ENCODE measurements at regions not wholly inside any gene's neighbourhood (a gene's known extent, or its start where the extent isn't known, plus 50 kb on each side); places are given as distances from the start of the nearest gene placed in this dataset.
"Not testable (repeated sequence)": the region's sequence is repeated elsewhere in the genome, so short reads cannot be mapped to it uniquely, and the experiment has no call there.

DNA sequence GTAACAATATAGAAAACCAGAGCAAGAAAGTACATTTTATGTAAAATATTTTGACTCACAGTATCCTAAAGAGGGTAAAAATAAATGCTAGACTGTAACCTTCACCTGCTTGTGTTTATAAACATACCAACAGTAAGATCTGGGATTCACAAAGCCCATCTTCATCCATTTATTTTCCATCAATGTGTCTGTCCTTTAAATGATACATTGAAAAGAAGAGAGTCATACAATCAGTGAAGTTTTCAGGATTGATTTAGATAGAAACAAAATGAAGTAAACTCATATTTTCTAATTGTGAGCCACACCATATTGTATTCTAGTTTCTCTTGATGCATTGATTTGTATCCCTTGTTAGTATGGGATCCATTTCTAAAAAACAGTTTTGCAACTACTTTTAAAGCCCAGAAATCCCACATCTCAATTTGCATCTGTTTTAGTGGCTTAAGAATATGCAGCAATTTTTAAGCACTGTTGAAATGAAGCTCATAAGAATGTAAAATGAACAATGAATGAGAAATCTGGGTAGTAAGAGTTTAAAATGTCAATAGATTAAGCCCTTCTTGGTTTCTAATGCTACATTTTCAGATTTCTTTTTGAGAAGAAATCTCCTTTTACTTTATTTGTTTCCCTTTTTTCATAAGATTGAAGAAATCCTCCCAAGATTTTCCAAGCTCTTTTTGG is 548.1 kb upstream of the ADGRL2 start:
- no peak overlapping the region for H2AFZ ChIP-seq (ENCODE audit: low read depth, low read length, severe bottlenecking)
- H3F3A ChIP-seq (ENCODE audit: insufficient read depth): no peaks in the 10 kb centered on the region
- no peaks in the 10 kb centered on the region for H4K20me1 ChIP-seq (ENCODE audit: low read depth, low read length)
- H3K9ac ChIP-seq (ENCODE audit: low read length): no peak overlapping the region
- no peaks in the 10 kb centered on the region for H3K9me2 ChIP-seq (replicated peaks; ENCODE audit: insufficient read depth, low read length)
- TF ChIP-seq, protein P1, sequence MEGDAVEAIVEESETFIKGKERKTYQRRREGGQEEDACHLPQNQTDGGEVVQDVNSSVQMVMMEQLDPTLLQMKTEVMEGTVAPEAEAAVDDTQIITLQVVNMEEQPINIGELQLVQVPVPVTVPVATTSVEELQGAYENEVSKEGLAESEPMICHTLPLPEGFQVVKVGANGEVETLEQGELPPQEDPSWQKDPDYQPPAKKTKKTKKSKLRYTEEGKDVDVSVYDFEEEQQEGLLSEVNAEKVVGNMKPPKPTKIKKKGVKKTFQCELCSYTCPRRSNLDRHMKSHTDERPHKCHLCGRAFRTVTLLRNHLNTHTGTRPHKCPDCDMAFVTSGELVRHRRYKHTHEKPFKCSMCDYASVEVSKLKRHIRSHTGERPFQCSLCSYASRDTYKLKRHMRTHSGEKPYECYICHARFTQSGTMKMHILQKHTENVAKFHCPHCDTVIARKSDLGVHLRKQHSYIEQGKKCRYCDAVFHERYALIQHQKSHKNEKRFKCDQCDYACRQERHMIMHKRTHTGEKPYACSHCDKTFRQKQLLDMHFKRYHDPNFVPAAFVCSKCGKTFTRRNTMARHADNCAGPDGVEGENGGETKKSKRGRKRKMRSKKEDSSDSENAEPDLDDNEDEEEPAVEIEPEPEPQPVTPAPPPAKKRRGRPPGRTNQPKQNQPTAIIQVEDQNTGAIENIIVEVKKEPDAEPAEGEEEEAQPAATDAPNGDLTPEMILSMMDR (IDR thresholded peaks at IDR 0.05; ENCODE audit: insufficient read depth, low read length, poor library complexity, severe bottlenecking): no peak
- no peak for TF ChIP-seq EZH2phosphoT487 (conservative IDR thresholded peaks at IDR 0.05; ENCODE audit: low read length)
- H3K4me2 ChIP-seq (ENCODE audit: low read depth, low read length, poor library complexity, severe bottlenecking): no peak overlapping the region
- no peak overlapping the region for H3K27ac ChIP-seq (ENCODE audit: low read depth, low read length)
- H3K36me3 ChIP-seq (ENCODE audit: low read length): no peaks in the 10 kb centered on the region
- no peaks in the 10 kb centered on the region for H3K79me2 ChIP-seq (ENCODE audit: insufficient read depth, low read length)
- no peaks in the 10 kb centered on the region for H3K27me3 ChIP-seq (ENCODE audit: low read length)
- H3K9me3 ChIP-seq (ENCODE audit: insufficient read depth, low read length): no peaks in the 10 kb centered on the region
- no peak overlapping the region for H3K4me3 ChIP-seq (ENCODE audit: insufficient read depth, low read length, poor library complexity, severe bottlenecking)

DNA sequence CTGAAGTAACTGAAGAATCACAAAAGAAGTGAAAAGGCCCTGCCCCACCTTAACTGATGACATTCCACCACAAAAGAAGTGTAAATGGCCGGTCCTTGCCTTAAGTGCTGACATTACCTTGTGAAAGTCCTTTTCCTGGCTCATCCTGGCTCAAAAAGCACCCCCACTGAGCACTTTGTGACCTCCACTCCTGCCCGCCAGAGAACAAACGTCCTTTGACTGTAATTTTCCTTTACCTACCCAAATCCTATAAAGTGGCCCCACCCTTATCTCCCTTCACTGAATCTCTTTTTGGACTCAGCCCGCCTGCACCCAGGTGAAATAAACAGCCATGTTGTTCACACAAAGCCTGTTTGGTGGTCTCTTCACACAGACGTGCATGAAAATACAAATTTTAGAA is 549.9 kb upstream of the ADGRL2 start:
- not testable (repeated sequence) for H3K27ac ChIP-seq (ENCODE audit: low read depth, low read length); H3K79me2 ChIP-seq (ENCODE audit: insufficient read depth, low read length); H3K27me3 ChIP-seq (ENCODE audit: low read length); H3K9ac ChIP-seq (ENCODE audit: low read length); H4K20me1 ChIP-seq (ENCODE audit: low read depth, low read length); H3K4me3 ChIP-seq (ENCODE audit: insufficient read depth, low read length, poor library complexity, severe bottlenecking); H2AFZ ChIP-seq (ENCODE audit: low read depth, low read length, severe bottlenecking); H3K9me3 ChIP-seq (ENCODE audit: insufficient read depth, low read length); H3K4me2 ChIP-seq (ENCODE audit: low read depth, low read length, poor library complexity, severe bottlenecking); H3F3A ChIP-seq (ENCODE audit: insufficient read depth); H3K9me2 ChIP-seq (replicated peaks; ENCODE audit: insufficient read depth, low read length); H3K36me3 ChIP-seq (ENCODE audit: low read length)

DNA sequence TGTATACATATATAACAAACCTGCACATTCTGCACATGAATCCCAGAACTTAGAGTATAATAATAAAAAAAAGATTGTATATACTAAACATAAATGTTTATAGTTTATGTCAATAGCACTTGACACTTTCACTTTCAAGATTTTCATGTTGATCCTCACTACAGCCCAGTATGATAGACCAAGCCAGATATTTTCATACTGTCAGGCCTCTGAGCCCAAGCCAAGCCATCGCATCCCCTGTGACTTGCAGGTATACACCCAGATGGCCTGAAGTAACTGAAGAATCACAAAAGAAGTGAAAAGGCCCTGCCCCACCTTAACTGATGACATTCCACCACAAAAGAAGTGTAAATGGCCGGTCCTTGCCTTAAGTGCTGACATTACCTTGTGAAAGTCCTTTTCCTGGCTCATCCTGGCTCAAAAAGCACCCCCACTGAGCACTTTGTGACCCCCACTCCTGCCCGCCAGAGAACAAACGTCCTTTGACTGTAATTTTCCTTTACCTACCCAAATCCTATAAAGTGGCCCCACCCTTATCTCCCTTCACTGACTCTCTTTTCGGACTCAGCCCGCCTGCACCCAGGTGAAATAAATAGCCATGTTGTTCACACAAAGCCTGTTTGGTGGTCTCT is 555.5 kb upstream of the ADGRL2 start:
- H3K36me3 ChIP-seq (ENCODE audit: low read length); H3K9me3 ChIP-seq (ENCODE audit: insufficient read depth, low read length); H3K27me3 ChIP-seq (ENCODE audit: low read length); H3K79me2 ChIP-seq (ENCODE audit: insufficient read depth, low read length); H3K4me3 ChIP-seq (ENCODE audit: insufficient read depth, low read length, poor library complexity, severe bottlenecking); H3F3A ChIP-seq (ENCODE audit: insufficient read depth); H3K9ac ChIP-seq (ENCODE audit: low read length); H4K20me1 ChIP-seq (ENCODE audit: low read depth, low read length); H2AFZ ChIP-seq (ENCODE audit: low read depth, low read length, severe bottlenecking); H3K27ac ChIP-seq (ENCODE audit: low read depth, low read length); H3K9me2 ChIP-seq (replicated peaks; ENCODE audit: insufficient read depth, low read length); H3K4me2 ChIP-seq (ENCODE audit: low read depth, low read length, poor library complexity, severe bottlenecking): not testable (repeated sequence)

GRCh38 chr1:81244612-81245011 is 556.1 kb upstream of the ADGRL2 start:
- not testable (repeated sequence) for H3F3A ChIP-seq (ENCODE audit: insufficient read depth); H3K36me3 ChIP-seq (ENCODE audit: low read length); H3K9me3 ChIP-seq (ENCODE audit: insufficient read depth, low read length); H3K4me3 ChIP-seq (ENCODE audit: insufficient read depth, low read length, poor library complexity, severe bottlenecking); H3K27ac ChIP-seq (ENCODE audit: low read depth, low read length); H4K20me1 ChIP-seq (ENCODE audit: low read depth, low read length); H2AFZ ChIP-seq (ENCODE audit: low read depth, low read length, severe bottlenecking); H3K27me3 ChIP-seq (ENCODE audit: low read length); H3K79me2 ChIP-seq (ENCODE audit: insufficient read depth, low read length); H3K9me2 ChIP-seq (replicated peaks; ENCODE audit: insufficient read depth, low read length); H3K9ac ChIP-seq (ENCODE audit: low read length); H3K4me2 ChIP-seq (ENCODE audit: low read depth, low read length, poor library complexity, severe bottlenecking)

- Histone ChIP-seq H3K9me2 (replicated peaks; ENCODE audit: insufficient read depth, low read length) (no peaks in the 10 kb centered on the region), H3K9ac (ENCODE audit: low read length) (no peak overlapping the region), H3K36me3 (ENCODE audit: low read length) (no peaks in the 10 kb centered on the region), H3K79me2 (ENCODE audit: insufficient read depth, low read length) (no peaks in the 10 kb centered on the region), H3K27me3 (ENCODE audit: low read length) (no peaks in the 10 kb centered on the region), H2AFZ (ENCODE audit: low read depth, low read length, severe bottlenecking) (no peak overlapping the region), H3K9me3 (ENCODE audit: insufficient read depth, low read length) (no peaks in the 10 kb centered on the region), H3K4me3 (ENCODE audit: insufficient read depth, low read length, poor library complexity, severe bottlenecking) (no peak overlapping the region), H3K27ac (ENCODE audit: low read depth, low read length) (no peak overlapping the region), H4K20me1 (ENCODE audit: low read depth, low read length) (no peaks in the 10 kb centered on the region), H3F3A (ENCODE audit: insufficient read depth) (no peaks in the 10 kb centered on the region), H3K4me2 (ENCODE audit: low read depth, low read length, poor library complexity, severe bottlenecking) (no peak overlapping the region)
- no peak for TF ChIP-seq EZH2phosphoT487 (conservative IDR thresholded peaks at IDR 0.05; ENCODE audit: low read length)
- TF ChIP-seq, protein P1 (IDR thresholded peaks at IDR 0.05; ENCODE audit: insufficient read depth, low read length, poor library complexity, severe bottlenecking): no peak
Measured at GRCh38 chr1:81242103-81242502, 558.6 kb upstream of the ADGRL2 start.

Measured in SU-DHL-6 (cell line).